ENCODE measurements at regions not wholly inside any gene's neighbourhood (a gene's known extent, or its start where the extent isn't known, plus 50 kb on each side); places are given as distances from the start of the nearest gene placed in this dataset.

DNA sequence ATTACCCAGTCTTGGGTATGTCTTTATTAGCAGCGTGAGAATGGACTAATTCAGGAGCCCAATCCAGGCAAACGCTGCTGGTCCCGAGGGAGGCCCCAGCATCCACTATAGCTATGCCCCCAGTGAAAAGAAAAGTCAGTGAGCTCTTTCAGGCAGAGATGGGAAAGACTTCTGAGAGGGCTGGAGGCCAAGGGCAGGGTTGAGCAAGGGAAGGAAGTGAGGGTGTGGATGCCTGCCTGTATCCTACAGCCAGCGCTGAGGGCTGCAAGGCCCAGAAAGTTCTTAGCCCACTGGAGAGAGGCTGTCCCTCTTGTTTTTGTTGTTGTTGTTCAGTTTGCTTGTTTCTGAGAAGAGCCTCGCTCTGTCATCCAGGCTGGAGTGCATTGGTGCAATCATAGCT, 261.6 kb downstream of the ZEB1 start:
- Histone ChIP-seq H4K20me1 (ENCODE audit: low read length) (no peaks in the 10 kb centered on the region), H3K4me2 (ENCODE audit: low read length) (no peak overlapping the region), H3K9me2 (replicated peaks; ENCODE audit: low read length) (no peaks in the 10 kb centered on the region), H3K4me1 (ENCODE audit: insufficient read depth, low read length) (peaks cover 21% of the 10 kb centered on the region), H3K27ac (ENCODE audit: low read length) (no peak overlapping the region), H3K27me3 (ENCODE audit: low read length) (no peaks in the 10 kb centered on the region), H3K36me3 (ENCODE audit: low read depth, low read length) (no peaks in the 10 kb centered on the region), H3K4me3 (ENCODE audit: low read length) (no peak overlapping the region), H2AFZ (ENCODE audit: low read length) (no peak overlapping the region), H3K9ac (ENCODE audit: low read length) (no peak overlapping the region), H3F3A (ENCODE audit: low read length, unreplicated experiment) (no peaks in the 10 kb centered on the region), H3K79me2 (ENCODE audit: low read length) (no peaks in the 10 kb centered on the region), H3K9me3 (ENCODE audit: low read length) (no peaks in the 10 kb centered on the region)
- TF ChIP-seq, protein P1, sequence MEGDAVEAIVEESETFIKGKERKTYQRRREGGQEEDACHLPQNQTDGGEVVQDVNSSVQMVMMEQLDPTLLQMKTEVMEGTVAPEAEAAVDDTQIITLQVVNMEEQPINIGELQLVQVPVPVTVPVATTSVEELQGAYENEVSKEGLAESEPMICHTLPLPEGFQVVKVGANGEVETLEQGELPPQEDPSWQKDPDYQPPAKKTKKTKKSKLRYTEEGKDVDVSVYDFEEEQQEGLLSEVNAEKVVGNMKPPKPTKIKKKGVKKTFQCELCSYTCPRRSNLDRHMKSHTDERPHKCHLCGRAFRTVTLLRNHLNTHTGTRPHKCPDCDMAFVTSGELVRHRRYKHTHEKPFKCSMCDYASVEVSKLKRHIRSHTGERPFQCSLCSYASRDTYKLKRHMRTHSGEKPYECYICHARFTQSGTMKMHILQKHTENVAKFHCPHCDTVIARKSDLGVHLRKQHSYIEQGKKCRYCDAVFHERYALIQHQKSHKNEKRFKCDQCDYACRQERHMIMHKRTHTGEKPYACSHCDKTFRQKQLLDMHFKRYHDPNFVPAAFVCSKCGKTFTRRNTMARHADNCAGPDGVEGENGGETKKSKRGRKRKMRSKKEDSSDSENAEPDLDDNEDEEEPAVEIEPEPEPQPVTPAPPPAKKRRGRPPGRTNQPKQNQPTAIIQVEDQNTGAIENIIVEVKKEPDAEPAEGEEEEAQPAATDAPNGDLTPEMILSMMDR (conservative IDR thresholded peaks at IDR 0.05; ENCODE audit: low read depth, low read length), result no peak
- no peak for TF ChIP-seq EZH2phosphoT487 (IDR thresholded peaks at IDR 0.05; ENCODE audit: borderline replicate concordance, low read length)
- no peak for TF ChIP-seq EZH2 (IDR thresholded peaks at IDR 0.05; ENCODE audit: low read length, unreplicated experiment)
- intact Hi-C loops (cut with micrococcal nuclease), result no loop called here
- no TSS peak for BruUV-seq (replicated peaks)
- ATAC-seq (no peak), DNase-seq (no peak)
- ChIA-PET CTCF (no interaction called here), POLR2A (ENCODE audit: unreplicated experiment) (no interaction called here)

All from PC-3 (cell line).